ENCODE measurements at regions not wholly inside any gene's neighbourhood (a gene's known extent, or its start where the extent isn't known, plus 50 kb on each side); places are given as distances from the start of the nearest gene placed in this dataset.
"Not testable (repeated sequence)": the region's sequence is repeated elsewhere in the genome, so short reads cannot be mapped to it uniquely, and the experiment has no call there.

GRCh38 chr10:63929831-63930467 is 408.7 kb downstream of the REEP3 start:
- no peak for DNase-seq

GRCh38 chr10:63930584-63930983 is 409.4 kb downstream of the REEP3 start:
- no peak for DNase-seq

- no peak for DNase-seq
Measured at GRCh38 chr10:63935705-63936104, 414.5 kb downstream of the REEP3 start.

DNA sequence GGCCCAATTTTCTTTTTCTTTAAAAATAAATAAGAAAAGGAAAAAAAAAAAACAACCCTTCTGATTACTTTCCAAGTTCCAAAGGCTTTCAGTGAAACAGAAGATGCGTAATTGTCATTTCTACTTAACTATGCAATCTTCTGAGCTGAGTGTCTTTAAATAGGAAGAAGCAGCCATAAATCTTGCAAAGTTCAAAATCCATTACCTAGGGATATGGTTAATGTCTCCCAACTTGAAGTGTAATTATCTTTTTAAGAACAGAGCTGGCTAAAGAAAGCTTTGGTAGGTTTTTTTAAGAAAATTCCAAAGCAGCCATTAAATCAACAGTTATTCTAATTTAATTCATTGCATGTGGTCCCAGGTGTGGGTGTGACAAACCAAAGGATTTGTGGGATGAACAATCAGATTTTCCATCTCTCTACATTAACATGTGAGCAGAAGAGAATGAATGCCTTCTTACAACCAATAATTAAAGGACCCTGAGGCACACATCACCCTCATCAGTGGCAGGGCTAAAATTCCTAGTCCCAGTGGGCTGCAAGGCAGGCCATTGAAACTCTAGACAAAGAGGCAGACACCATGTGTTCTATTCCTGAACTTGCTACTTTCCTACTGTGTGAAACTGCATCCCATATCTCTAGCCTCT is 419.2 kb downstream of the REEP3 start:
- DNase-seq, result no peak

GRCh38 chr10:63964406-63964805 is 443.2 kb downstream of the REEP3 start:
- DNase-seq, result no peak

- DNase-seq, result no peak
Measured at GRCh38 chr10:63965846-63966245, 444.6 kb downstream of the REEP3 start.

DNA sequence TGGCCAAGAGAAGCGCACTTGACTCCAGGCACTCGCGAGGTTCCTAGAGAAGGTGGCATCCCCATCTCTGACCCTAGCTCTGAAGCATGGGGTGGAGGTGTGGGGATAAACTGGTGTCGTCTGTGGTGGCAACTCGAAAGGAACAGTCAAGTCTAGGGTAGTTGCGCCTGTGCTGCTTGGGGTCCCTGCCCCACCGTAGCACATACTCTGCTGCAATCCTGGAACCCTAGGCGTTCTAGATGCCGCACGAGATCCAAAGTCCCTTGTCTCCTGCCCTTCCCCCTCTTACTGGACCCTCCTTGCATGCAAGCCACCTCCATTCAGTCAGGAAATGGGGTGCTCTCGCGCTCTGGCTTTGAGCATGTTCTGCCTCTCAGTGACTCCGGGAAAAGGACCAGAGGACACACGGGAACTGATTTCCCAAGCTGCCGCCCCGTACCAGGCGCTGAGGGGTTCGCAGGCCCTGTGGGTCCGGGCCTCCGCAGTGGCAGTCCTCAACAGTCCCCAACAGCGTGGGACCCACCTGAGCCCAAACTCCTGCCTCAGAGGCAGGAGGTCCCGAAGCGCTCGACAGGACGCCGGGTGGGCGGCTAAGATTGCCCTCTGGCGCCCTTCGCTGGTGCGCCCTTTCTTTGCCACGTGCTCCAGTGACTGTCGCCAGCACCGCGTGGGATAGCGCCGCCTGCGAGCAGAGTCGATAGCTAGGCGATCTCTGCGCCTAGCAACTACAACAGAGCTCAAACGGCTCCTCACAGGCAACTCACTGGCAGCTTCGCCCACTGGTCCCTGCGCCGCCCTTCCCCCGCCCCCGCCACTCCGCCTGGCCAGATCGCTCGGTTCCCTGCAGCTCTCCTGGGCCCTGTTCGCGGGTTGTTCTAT is 452.0 kb downstream of the REEP3 start:
- DNase-seq, result no peak

DNA sequence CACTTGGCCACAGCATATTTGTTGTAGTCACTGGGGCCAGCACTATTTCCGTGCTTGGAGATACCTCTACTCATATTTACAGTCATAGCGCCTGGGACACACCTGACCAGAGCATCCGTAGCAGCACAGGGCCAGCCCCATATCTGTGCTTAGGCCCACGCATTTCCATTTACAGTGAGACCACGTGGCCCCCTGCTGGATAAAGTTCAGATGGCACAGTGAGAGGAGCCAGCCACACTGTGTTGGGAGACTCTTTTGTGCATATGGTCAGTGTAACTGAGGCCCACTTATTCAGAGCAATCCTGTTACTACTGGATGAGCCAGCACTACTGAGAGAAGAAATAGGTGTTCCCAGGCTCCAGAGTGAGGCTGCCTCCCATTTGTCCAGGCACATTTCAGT is 455.3 kb downstream of the REEP3 start:
- DNase-seq, result no peak

GRCh38 chr10:63977329-63977923 is 456.2 kb downstream of the REEP3 start:
- no peak for DNase-seq

DNA sequence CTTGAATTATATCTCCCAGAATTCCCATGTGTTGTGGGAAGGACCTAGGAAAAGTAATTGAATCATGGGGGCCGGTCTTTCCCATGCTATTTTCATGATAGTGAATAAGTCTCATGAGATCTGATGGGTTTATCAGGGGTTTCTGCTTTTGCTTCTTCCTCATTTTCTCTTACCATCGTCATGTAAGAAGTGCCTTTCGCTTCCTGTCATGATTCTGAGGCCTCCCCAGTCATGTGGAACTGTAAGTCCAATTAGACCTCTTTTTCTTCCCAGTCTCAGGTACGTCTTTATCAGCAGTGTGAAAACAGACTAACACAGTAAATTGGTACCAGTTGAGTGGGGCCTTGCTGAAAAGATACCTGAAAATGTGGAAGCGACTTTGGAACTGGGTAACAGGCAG is 459.7 kb downstream of the REEP3 start:
- not testable (repeated sequence) for DNase-seq

DNA sequence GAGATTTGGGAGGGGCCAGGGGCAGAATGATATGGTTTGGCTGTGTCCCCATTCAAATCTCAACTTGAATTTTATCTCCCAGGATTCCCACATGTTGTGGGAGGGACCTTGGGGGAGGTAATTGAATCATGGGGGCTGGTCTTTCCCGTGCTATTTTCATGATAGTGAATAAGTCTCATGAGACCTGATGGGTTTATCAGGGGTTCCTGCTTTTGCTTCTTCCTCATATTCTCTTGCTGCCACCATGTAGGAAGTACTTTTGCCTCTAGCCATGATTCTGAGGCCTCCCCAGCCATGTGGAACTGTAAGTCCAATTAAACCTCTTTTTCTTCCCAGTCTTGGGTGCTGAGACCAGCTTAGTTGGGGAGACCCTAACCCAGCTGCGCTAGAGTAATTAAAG is 462.9 kb downstream of the REEP3 start:
- not testable (repeated sequence) for DNase-seq

GRCh38 chr10:63986536-63986935 is 465.3 kb downstream of the REEP3 start:
- DNase-seq, result no peak

- no peak for DNase-seq
Measured at GRCh38 chr10:63987212-63987611, 466.0 kb downstream of the REEP3 start.

DNA sequence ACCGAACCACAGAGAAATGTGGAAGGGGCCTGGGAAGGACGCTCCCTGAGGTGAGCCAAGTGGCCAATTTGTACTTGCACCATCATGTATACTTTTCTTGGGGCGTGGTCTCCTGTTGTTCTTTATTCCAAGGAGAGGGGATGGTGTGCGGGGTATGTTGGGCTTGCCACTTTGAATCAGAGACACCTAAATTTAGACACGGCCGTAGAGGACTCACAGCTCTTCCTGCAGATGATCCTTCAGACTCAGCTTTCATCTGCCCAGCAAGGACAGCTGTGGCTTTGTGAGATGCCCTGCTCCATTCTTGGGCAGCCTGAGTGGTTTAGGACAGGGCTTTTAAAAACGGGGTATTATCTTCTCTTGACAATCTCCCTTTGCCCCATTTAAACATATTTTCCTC is 473.2 kb downstream of the REEP3 start:
- DNase-seq, result no peak

GRCh38 chr10:64007157-64007556 is 486.0 kb downstream of the REEP3 start:
- no peak for DNase-seq

GRCh38 chr10:64010711-64011110 is 489.5 kb downstream of the REEP3 start:
- no peak for DNase-seq

- no peak for DNase-seq
Measured at GRCh38 chr10:64011912-64012714, 490.9 kb downstream of the REEP3 start.

DNA sequence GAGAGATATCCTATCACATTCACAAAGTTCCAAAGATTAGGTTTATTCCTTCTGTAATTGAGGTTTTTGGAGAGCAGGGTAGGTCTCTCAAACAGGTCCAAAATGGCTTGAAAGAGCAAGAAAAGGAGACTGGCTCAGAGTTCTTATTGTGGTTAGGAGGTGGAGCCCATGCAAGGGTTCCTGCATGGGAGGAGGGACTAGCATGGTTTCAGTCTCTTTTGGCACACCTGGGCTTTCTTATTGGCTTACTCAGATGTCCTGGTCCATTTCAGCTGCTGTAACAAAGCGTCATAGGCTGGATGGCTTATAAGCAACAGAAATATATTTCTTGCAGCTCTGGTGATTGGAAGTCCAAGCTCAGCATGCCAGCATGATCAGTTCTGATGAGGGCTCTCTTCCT is 493.1 kb downstream of the REEP3 start:
- DNase-seq, result no peak

DNA sequence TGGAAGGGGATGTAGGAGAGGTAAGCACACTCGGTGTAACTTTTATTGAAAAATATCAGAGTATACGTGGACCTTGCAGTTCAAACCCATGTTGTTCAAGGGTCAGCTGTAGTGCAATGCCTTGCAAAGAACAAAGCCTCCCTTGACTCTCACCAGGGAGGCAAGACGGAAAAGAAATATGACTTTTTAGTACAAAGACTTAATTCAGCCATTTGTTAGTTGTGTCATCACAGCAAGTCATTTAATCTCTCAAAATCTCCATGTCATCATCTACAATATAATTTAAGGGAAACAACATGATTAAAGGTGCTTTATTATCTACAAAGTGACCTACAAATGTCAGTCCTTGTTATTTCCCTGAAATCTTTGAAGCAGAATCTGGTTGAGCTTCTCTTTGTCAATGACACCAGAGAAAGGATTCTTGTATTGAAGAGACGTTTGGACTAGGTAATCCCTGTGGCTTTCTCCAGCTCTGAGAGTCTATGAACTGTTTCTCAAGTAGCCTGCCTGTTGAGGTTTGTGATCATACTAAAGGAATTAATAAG is 502.8 kb downstream of the REEP3 start:
- no peak for DNase-seq

DNA sequence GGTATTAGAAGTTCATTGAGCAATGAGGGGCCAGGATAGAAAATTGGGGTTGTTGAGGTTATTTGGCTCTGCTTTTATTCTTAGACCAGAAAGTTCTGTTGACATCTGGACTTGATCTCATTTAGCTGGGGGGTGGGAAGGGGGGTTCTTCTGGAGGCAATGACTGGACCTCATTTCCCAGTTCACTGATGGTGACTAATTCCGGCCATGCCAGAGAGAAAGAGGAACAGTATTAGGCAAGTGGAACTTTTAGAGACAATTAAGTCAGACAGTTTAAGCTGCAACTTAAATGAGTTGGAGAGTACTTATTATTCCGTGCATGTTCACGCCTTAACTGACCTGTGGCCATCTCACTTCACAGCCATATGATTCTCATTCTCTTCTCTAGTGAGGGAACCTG is 512.5 kb downstream of the REEP3 start:
- no peak for DNase-seq

DNA sequence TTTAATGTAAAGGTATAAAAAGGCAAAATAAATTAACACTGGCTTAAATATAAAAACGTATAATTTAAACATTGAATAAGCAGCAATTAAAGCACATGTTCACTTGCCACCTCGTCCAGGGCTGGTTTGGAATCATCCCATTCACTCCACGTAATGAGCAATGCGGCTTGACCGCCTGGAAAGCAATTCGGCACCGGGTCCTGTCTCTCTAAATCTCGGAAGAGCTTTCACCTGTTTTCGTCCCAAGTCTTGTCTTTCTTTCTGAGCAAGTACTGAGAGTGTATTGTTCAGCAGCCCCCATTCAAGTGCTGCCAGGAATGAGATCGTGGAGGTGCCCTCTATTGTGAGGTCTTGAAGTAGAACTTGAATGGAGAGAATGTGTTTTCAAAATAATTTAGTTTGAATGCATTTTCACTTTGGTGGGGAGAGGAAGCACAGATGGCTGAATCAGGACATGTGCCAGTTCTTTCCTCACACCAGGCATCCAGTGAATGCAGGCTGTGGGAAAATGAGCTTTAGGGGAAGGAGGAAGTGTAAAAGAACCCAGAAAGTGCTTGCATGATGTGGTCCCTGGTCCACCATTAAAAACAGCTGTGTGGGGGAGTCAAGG is 515.2 kb downstream of the REEP3 start:
- no peak for DNase-seq

DNA sequence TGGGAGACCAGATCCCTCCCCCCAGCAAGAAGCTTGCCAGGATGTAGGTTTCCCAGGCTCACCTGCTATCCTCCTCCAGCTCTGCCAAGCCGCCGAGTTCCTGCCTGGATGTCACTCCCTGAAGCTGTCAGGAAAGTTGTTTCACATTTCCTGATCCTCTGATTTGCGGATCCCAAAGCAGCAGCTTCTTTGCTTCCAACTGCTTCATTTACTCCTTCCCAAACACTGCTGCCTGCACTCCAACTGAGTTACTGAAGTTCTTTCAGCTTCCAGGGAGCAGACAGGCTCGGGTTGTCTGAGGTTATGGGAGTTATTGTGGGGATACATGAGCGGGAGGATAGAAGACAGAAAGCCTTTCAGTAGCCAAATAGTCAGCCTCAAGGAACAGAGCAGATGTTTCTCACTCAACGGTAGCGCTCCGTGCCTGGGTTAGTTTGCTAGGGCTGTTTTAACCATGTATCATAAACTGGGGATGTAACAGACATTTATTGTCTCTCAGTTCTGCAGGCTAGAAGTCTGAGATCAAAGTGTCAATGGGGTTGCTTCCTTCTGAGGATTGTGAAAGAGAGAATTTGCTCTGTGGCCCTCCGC is 516.0 kb downstream of the REEP3 start:
- no peak for DNase-seq
